ENCODE measurements at regions not wholly inside any gene's neighbourhood (a gene's known extent, or its start where the extent isn't known, plus 50 kb on each side); places are given as distances from the start of the nearest gene placed in this dataset.

GRCh38 chr17:70658840-70659239 lies 489.5 kb downstream of the KCNJ2 start:
- TF ChIP-seq CTCF (IDR thresholded peaks at IDR 0.05; ENCODE audit: low read length) (no peak), EZH2 (IDR thresholded peaks at IDR 0.05; ENCODE audit: borderline replicate concordance, low read length) (no peak)

Data from OCI-LY1 (cell line).